Activated CD8-positive, alpha-beta T cell treated with anti-CD3 and anti-CD28 coated beads for 36 hours (primary cell): ENCODE measurements at regions not wholly inside any gene's neighbourhood (a gene's known extent, or its start where the extent isn't known, plus 50 kb on each side); places are given as distances from the start of the nearest gene placed in this dataset.

Source experiments
- ATAC-seq: fragments of 200-7000 bp; cut with Tn5 transposase; one replicate; pipeline ENCODE4 v1.10.0; 2021; ENCODE audit warnings: mild to moderate bottlenecking, moderate library complexity
- CTCF ChIA-PET: fragments of 350-600 bp; sonication (Branson Sonifier 250); formaldehyde crosslinking; loops from one replicate; lab custom pipeline; 2021; ENCODE audit warnings: antibody characterized with exemption; lab: Charles Lee
- POLR2A ChIA-PET: fragments of 350-600 bp; sonication (Branson Sonifier 250); formaldehyde crosslinking; loops from one replicate; lab custom pipeline; 2021; ENCODE audit warnings: antibody characterized with exemption; lab: Charles Lee
- DNase-seq: peaks from one replicate; pipeline ENCODE4 v3.0.0-alpha.2; 2020
- H3K27ac Mint-ChIP-seq: one replicate; pipeline ENCODE4 v1.8.0; 2021; ENCODE audit warnings: mild to moderate bottlenecking, mixed read lengths
- H3K27me3 Mint-ChIP-seq: one replicate; pipeline ENCODE4 v1.8.0; 2021; ENCODE audit warnings: mixed read lengths
- H3K36me3 Mint-ChIP-seq: one replicate; pipeline ENCODE4 v1.8.0; 2021; ENCODE audit warnings: low read depth, mixed read lengths
- H3K4me1 Mint-ChIP-seq: one replicate; pipeline ENCODE4 v1.8.0; 2021; ENCODE audit warnings: low read depth, mixed read lengths
- H3K4me3 Mint-ChIP-seq: one replicate; pipeline ENCODE4 v1.8.0; 2021; ENCODE audit warnings: mild to moderate bottlenecking, moderate library complexity, mixed read lengths
- H3K9me3 Mint-ChIP-seq: one replicate; pipeline ENCODE4 v1.8.0; 2021; ENCODE audit warnings: mixed read lengths
- CTCF ChIP-seq: fragments of 200-600 bp; IDR thresholded peaks from one replicate; pipeline ENCODE4 v1.8.0; 2022; ENCODE audit warnings: antibody characterized with exemption, mild to moderate bottlenecking
- intact Hi-C: fragments of 100-400 bp; cut with micrococcal nuclease; formaldehyde crosslinking; loops from one replicate; pipeline ENCODE4 v1.10.0; 2022

DNA sequence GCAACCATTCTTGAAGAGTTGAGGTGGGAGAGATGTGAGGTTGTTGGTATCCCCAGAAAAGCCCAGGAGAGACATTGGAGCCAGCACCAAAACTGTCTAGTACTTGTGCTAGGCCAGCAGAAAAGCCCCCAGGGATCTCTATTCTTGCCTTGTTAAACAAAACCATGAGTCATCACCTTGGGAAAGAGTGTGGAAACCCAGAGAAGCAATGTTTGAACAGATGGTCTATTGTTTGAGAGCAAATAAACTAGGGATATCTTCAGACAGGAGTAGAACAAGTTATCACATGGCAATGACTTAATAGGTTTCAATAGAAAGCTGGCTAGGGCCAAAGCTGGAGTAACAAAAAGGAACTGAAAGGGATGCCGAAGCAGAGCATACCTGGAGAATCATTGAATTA lies 195.7 kb upstream of the CASK start:
- no peak for ATAC-seq
- Mint-ChIP-seq H3K36me3 (no peaks in the 10 kb centered on the region), H3K4me3 (no peak overlapping the region), H3K27ac (no peak overlapping the region), H3K9me3 (no peaks in the 10 kb centered on the region), H3K27me3 (no peaks in the 10 kb centered on the region), H3K4me1 (no peaks in the 10 kb centered on the region)
- no peak for DNase-seq
- intact Hi-C loops = no loop called here
- ChIA-PET CTCF (no interaction called here), POLR2A (no interaction called here)
- no peak for TF ChIP-seq CTCF

DNA sequence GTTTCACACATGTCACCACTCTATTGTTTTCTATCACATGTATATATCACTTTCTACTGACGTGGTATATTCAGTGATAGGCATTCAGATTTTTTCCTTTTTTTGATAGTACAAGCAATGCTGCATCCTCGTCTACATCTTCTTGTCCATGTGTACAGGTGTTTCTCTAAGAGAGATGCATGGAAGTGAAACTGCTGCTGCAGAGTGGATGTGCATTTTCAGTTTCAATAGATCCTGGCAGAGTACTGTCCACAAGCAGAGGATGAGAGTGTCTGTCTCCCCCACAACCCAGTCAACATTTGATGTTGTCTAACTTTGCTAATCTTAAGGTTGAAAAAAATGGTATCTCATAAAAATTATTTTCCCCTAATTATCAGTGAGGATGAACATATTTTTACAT lies 194.0 kb upstream of the CASK start:
- Mint-ChIP-seq H3K36me3 (peaks cover 1% of the 10 kb centered on the region), H3K4me3 (no peak overlapping the region), H3K27me3 (no peaks in the 10 kb centered on the region), H3K4me1 (no peaks in the 10 kb centered on the region), H3K27ac (no peak overlapping the region), H3K9me3 (no peaks in the 10 kb centered on the region)
- no peak for ATAC-seq
- CTCF ChIA-PET = no interaction called here
- POLR2A ChIA-PET = no interaction called here
- no peak for DNase-seq
- TF ChIP-seq CTCF = no peak
- intact Hi-C loops = no loop called here

DNA sequence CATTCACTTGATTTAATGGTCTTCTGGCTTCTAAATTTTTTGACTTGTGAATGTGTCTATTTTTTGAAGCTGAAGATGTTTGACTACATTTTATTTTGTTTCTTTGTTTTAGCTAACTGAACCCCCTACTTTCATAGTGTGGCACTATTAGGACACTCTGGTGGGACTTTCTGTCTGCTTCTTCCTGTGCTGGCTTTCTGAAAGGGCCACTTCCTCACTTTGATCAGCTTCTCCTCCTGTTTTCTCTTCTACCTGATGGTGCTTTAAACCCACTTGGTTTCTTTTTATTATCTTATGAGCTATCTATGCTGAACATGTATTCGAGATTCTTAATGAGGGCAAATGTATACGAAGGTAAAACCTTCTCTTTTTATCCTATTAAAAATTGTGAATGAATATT lies 186.1 kb upstream of the CASK start:
- H3K27me3 Mint-ChIP-seq = no peaks in the 10 kb centered on the region
- no peak for ATAC-seq
- DNase-seq = no peak
- ChIA-PET CTCF (interaction anchor here (0.9 kb wide), 1 partner anchor 10 kb away, joined by 3 read pairs; no protein-coding TSS in a partner anchor), POLR2A (no interaction called here)
- peaks cover 2% of the 10 kb centered on the region for H3K9me3 Mint-ChIP-seq
- peaks cover 26% of the 10 kb centered on the region for H3K4me1 Mint-ChIP-seq
- TF ChIP-seq CTCF = no peak
- H3K27ac Mint-ChIP-seq = peak overlapping the region; percentile 49
- intact Hi-C loops = no loop called here
- peaks cover 1% of the 10 kb centered on the region for H3K36me3 Mint-ChIP-seq
- H3K4me3 Mint-ChIP-seq = no peak overlapping the region

- Mint-ChIP-seq H3K4me1 (peaks cover 26% of the 10 kb centered on the region), H3K9me3 (peaks cover 2% of the 10 kb centered on the region), H3K36me3 (no peaks in the 10 kb centered on the region), H3K27me3 (no peaks in the 10 kb centered on the region), H3K4me3 (no peak overlapping the region), H3K27ac (peak overlapping the region; percentile 61)
- POLR2A ChIA-PET = interaction anchor here (0.6 kb wide), 1 partner anchor 12 kb away, joined by 4 read pairs; no protein-coding TSS in a partner anchor
- CTCF ChIA-PET = interaction anchor here (0.9 kb wide), 1 partner anchor 21 kb away, joined by 3 read pairs; no protein-coding TSS in a partner anchor
- DNase-seq (peak; percentile 59), ATAC-seq (peak; percentile 88)
- intact Hi-C loops = no loop called here
- no peak for TF ChIP-seq CTCF
These were observed 184.4 kb upstream of the CASK start for GRCh38 chrX:42107495-42108488.

- Mint-ChIP-seq H3K9me3 (peaks cover 2% of the 10 kb centered on the region), H3K27me3 (no peaks in the 10 kb centered on the region), H3K27ac (no peak overlapping the region), H3K4me3 (no peak overlapping the region), H3K36me3 (no peaks in the 10 kb centered on the region), H3K4me1 (peaks cover 26% of the 10 kb centered on the region)
- TF ChIP-seq CTCF = no peak
- POLR2A ChIA-PET = no interaction called here
- DNase-seq (no peak), ATAC-seq (no peak)
- CTCF ChIA-PET = interaction anchor here (0.9 kb wide), 1 partner anchor 23 kb away, joined by 3 read pairs; no protein-coding TSS in a partner anchor
- intact Hi-C loops = no loop called here
These were observed 183.2 kb upstream of the CASK start for GRCh38 chrX:42106556-42106955.
